Stimulated activated naive CD4-positive, alpha-beta T cell (primary cell): ENCODE measurements at regions not wholly inside any gene's neighbourhood (a gene's known extent, or its start where the extent isn't known, plus 50 kb on each side); places are given as distances from the start of the nearest gene placed in this dataset.
"Not testable (repeated sequence)": the region's sequence is repeated elsewhere in the genome, so short reads cannot be mapped to it uniquely, and the experiment has no call there.

Source experiments
- DNase-seq, 6 experiments: peaks; one replicate each; lab custom pipeline; 2025; lab: John Stamatoyannopoulos, UW

GRCh38 chr15:75100679-75101078 lies 77.3 kb downstream of the PPCDC start:
- no peak for DNase-seq

DNA sequence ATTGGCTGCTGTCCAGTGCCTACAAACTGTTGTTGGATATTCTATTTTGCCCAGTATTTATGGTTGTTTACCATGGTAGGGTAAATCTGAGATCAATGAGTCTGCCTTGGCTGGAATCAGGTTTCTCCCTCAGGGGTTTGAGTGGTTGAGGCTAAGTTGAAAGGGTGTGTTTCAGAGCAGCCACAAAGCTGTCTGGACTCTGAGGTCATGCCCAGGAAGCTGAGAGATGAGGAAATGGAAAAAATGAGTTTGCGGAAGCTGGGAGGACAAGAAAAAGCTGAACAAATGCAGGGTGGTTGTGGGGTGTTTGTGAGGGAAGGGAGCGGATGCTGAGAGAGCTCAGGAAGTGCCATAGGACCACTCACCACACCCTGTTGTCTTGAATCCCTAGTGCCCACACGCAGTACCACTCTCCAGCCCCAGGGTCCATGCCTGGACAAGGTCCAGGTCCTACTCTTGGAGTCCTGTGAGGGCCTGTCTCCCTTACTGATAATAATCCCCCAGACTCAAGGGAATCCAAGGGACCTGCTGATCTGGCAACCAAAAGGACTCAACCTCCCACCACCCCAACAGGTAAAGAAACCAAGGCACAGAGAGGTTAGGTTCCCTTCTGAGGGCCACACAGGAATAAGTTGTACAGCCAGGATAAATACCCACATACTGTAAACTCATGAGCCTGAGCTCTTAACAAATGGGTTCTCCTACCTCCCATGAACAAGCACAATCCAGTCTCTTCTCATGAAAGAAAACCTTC lies 81.6 kb downstream of the PPCDC start:
- no peak for DNase-seq

DNA sequence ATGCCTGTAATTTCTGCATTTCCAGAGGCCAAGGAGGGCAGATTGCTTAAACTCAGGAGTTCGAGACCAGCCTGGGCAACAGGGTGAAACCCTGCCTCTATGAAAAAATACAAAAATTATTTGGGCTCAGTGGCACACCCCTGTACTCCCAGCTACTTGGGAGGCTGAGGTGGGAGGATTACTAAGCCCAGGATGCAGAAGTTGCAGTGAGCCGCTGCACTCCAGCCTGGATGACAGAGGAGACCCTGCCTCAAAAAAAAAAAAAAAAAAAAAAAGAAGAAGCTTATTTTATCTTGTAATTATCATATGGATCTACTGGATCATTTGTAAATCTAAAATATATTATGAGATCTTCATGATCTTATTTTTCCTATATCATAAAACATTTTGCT lies 84.1 kb downstream of the PPCDC start:
- DNase-seq = no peak

DNA sequence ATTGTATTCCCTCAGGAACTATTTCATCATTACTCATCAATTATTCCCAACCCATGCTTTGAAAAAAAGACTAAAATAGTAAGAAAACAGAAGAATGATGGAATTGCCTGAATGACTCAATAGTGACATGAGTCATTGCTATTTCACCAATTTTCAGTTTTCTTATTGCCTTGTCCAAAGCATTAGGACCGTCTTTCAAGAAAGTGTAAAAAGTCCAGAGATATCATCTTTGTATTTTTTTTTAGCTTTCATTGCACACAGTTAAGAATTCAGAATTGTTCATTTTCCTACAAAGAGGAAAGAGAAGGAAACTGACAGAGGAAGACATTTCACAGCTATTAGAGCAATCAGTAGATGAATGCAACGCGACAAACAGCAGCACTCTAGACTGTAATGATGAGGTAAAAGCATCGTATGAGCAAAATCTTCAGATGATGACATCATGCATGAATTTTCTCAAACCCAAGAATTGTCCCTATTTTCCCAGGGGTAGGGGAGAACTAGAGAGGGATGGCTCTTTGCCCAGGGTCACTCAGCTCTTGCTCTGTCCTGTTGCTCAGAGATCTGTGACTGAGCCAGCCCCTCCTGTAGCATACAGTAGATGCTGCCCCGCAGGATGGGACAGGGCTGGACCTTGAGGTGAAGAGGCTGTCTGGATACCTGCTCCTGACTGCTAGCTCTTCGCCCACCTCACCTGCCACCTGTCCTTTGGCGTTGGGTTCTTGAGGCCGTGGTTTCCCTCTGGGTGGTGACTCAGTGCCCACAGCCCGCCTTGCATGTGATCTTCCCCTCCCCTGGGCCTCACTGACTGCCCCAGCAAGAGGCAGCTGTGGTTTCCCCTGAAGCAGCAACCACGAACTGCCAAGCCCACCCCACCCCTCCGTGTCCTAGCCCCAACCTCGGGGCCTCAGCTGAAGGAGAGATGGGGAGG lies 84.8 kb downstream of the PPCDC start:
- DNase-seq = no peak

DNA sequence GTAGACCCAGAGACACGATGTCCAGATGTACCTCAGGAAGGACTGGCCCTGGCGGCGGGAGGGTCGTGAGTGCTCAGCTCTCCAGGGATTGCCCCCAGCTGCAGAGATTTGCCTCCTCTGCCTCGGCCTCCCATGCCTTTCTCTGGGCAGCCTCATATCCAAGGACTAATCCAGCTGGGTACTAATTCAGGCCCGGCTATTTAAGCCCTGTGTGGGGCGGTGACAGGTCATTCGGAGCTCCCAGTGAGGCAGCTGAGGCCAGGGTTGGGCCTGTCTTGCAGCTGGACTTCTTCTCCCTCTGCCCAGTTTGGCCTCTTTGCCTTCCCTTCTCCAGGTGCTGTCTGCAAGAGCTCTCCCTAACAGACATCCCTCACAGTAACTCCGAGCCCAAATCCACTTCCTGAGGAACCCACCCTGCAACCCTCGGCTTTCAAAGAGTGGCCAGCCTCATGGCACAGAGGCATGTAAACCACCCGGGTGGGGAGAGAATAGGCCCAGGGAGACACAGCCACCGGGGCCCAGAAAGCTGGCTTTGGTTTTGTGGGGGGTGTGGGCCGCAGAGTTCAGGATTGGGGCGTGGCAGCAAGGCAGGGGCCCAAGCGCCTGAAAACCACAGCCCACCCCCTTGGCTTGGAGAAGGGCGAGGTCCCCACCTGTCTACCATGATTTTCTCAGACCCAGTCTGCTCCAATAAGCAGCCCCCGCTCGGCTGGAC lies 85.8 kb downstream of the PPCDC start:
- DNase-seq = no peak

GRCh38 chr15:75109736-75110130 lies 86.3 kb downstream of the PPCDC start:
- no peak for DNase-seq

DNA sequence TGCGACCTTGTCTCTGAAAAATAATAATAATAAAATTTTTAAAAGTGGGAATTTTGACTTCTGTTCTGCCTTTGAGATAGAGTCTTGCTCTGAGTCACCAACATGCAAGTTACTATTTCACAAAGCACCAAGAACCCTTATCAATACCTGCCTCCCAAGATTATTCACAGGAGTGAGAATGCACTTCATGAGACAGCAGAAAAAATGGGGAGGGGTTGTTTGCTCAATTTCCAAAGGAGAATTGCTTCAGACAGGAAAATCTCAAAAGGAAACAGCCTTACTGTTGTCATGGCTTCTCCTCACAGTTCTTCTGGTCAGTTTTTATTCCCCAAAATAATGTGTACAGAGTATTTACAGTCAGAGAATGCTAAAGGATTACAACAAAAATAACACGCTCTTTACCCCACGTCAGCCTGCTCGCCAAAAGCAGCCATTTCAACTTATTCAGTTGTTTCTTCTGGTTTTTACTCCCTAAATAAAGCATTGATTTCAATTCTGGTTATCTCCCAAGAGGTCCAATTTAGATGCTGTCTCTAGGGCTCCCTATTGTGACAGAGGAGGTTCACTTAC lies 89.0 kb downstream of the PPCDC start:
- no peak for DNase-seq

DNA sequence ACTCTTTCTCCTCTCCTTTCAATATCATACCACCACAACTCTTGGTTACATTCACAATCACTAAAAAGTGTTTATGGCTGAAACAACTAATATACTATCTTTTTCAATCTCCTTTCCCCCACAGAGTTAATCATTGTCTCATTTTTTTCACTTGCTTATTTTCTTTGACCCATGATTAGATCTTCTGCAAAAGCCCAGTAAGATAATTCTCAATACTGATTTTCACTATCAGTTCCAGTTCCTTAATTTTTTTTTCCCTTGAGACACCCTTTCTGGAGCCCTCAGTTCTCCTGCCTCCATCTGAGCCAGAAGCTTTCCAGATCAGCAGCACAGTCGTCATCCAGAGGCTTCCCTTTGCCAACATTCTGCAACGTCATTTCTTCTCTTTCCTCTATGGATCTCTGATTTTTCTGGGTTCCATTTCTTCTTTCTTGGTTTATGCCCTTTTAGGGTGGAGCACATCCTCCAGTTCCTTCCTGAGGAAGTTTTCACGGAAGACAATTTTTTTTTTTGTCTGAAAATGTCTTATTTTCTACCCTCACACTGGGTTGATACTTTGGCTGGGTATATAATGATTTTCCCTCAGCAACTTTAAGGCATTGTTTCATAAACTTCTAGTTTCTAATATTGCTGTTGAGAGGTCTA lies 88.7 kb upstream of the C15orf39 start:
- DNase-seq = no peak

- DNase-seq = no peak
These were observed 87.4 kb upstream of the C15orf39 start for GRCh38 chr15:75114327-75114726.

- DNase-seq = no peak
These were observed 86.9 kb upstream of the C15orf39 start for GRCh38 chr15:75114796-75115195.

DNA sequence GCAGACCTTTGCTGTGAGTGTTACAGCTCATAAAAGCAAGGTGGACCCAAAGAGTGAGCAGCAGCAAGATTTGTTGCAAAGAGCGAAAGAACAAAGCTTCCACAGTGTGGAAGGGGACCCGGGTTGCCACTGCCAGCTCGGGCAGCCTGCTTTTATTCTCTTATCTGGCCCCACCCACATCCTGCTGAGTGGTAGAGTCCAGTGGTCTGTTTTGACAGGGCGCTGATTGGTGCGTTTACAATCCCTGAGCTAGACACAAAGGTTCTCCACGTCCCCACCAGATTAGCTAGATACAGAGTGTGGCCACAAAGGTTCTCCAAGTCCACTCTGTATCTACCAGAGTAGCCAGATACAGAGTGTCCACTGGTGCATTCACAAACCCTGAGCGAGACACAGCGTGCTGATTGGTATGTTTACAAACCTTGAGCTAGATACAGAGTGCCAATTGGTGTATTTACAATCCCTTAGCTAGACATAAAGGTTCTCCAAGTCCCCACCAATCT lies 86.2 kb upstream of the C15orf39 start:
- not testable (repeated sequence) for DNase-seq

DNA sequence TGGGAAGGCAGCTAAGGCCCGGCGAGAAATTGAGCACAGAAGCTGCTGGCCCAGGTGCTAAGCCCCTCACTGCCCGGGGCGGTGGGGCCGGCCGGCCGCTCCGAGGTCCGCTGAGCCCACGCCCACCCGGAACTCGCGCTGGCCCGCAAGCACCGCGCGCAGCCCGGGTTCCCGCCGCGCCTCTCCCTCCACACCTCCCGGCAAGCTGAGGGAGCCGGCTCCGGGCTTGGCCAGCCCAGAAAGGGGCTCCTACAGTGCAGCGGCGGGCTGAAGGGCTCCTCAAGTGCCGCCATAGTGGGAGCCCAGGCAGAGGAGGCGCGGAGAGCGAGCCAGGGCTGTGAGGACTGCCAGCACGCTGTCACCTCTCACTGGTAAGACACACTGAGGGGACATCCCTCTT lies 85.5 kb upstream of the C15orf39 start:
- DNase-seq = not testable (repeated sequence)

GRCh38 chr15:75117993-75118392 lies 83.7 kb upstream of the C15orf39 start:
- no peak for DNase-seq

DNA sequence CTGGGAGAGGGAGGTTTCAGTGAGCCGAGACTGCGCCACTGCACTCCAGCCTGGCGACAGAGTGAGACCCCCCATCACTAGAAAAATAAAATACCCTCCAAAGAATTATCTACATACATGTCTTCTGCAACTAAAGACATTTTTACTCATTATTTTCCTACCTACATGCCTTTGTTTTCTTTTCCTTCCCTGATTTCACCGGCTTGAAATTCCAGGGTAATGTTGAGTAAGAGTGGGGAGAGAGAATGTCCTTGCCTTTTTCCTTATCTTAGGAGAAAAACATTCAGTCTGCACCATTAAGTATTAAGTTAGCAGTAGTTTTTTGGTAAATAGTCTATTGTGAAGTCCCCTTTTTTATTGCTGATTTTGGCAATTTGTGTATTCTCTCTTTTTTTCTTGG lies 82.4 kb upstream of the C15orf39 start:
- not testable (repeated sequence) for DNase-seq

DNA sequence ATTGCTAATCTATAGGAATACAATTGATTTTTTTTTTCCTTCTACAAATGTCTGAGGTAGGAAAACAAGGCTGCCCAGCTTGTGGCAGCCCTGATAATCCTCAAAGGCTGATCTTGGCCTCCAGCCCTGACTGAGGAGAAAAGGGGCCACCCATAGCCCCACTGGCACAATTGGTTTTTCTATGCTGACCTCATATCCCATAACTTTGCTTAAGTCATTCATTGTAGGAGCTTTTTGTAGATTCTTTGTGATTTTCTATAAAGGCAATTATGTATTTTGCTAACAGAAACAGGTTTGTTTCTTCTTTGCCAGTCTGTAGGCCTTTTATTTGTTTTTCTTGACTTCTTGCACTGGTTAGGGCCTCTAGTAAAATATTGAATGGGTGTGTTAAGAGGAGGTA lies 80.2 kb upstream of the C15orf39 start:
- DNase-seq = no peak

GRCh38 chr15:75123395-75123794 lies 78.3 kb upstream of the C15orf39 start:
- no peak for DNase-seq

GRCh38 chr15:75124278-75124677 lies 77.4 kb upstream of the C15orf39 start:
- not testable (repeated sequence) for DNase-seq

DNA sequence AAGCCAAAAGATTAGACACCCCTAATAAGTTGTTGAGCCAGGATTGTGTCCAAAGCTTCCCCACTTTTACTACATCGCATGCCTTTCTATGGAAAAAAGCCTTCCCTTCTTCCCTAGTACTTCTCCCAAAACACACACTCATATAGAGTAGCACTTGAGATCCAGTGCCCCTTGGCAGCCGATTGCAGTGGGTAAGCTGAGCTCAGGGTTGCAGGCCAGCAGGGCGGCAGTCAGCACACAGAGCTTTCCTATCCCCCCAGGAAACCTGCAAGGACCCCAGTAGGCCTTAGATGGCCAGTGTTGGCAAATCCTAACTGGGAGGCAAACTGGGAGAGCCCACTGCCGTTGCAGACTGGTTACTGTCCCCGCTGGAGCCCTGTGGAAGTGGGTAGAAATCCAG lies 75.7 kb upstream of the C15orf39 start:
- DNase-seq = no peak

- no peak for DNase-seq
These were observed 74.7 kb upstream of the C15orf39 start for GRCh38 chr15:75126864-75127580.

GRCh38 chr15:75129788-75130187 lies 71.9 kb upstream of the C15orf39 start:
- no peak for DNase-seq

- DNase-seq = no peak
These were observed 70.4 kb upstream of the C15orf39 start for GRCh38 chr15:75131269-75131643.
